ENCODE measurements at regions not wholly inside any gene's neighbourhood (a gene's known extent, or its start where the extent isn't known, plus 50 kb on each side); places are given as distances from the start of the nearest gene placed in this dataset.

DNA sequence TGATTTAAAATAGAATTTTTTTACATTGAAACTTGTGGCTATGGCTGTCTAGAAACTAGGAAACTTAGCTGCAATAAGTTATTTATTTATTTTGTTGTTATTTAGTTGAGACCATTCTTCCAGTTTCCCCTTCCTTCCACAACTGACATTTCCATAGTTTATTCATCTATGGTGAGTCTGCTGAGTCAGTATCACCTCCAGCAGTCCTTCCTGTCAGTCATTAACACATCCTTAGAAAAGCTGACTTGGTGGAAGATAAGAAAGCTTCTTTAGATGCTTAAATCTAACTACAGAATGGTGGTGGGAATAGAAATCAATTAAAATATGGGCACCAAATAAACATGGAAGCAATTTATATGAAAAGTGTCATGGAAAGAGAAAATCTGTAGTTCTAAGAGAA, 714.0 kb downstream of the RWDD3 start:
- TF ChIP-seq, protein P1, sequence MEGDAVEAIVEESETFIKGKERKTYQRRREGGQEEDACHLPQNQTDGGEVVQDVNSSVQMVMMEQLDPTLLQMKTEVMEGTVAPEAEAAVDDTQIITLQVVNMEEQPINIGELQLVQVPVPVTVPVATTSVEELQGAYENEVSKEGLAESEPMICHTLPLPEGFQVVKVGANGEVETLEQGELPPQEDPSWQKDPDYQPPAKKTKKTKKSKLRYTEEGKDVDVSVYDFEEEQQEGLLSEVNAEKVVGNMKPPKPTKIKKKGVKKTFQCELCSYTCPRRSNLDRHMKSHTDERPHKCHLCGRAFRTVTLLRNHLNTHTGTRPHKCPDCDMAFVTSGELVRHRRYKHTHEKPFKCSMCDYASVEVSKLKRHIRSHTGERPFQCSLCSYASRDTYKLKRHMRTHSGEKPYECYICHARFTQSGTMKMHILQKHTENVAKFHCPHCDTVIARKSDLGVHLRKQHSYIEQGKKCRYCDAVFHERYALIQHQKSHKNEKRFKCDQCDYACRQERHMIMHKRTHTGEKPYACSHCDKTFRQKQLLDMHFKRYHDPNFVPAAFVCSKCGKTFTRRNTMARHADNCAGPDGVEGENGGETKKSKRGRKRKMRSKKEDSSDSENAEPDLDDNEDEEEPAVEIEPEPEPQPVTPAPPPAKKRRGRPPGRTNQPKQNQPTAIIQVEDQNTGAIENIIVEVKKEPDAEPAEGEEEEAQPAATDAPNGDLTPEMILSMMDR (IDR thresholded peaks at IDR 0.05; ENCODE audit: unreplicated experiment): no peak
- DNase-seq: no peak
- CTCF ChIA-PET: no interaction called here
- Mint-ChIP-seq H3K27ac (ENCODE audit: unreplicated experiment) (no peak overlapping the region), H3K27me3 (ENCODE audit: unreplicated experiment) (no peaks in the 10 kb centered on the region), H3K4me3 (ENCODE audit: low read depth, unreplicated experiment) (no peak overlapping the region), H3K36me3 (ENCODE audit: insufficient read depth, unreplicated experiment) (no peaks in the 10 kb centered on the region), H3K4me1 (ENCODE audit: low read depth, unreplicated experiment) (peaks cover 16% of the 10 kb centered on the region), H3K9me3 (ENCODE audit: low read depth, unreplicated experiment) (no peaks in the 10 kb centered on the region)
- no TSS peak for BruUV-seq (replicated peaks)
- intact Hi-C loops (cut with micrococcal nuclease; ENCODE audit: unreplicated experiment): loop anchor here (10.0 kb wide), 2 partner anchors 503 to 643 kb away; no protein-coding TSS in a partner anchor

DNA sequence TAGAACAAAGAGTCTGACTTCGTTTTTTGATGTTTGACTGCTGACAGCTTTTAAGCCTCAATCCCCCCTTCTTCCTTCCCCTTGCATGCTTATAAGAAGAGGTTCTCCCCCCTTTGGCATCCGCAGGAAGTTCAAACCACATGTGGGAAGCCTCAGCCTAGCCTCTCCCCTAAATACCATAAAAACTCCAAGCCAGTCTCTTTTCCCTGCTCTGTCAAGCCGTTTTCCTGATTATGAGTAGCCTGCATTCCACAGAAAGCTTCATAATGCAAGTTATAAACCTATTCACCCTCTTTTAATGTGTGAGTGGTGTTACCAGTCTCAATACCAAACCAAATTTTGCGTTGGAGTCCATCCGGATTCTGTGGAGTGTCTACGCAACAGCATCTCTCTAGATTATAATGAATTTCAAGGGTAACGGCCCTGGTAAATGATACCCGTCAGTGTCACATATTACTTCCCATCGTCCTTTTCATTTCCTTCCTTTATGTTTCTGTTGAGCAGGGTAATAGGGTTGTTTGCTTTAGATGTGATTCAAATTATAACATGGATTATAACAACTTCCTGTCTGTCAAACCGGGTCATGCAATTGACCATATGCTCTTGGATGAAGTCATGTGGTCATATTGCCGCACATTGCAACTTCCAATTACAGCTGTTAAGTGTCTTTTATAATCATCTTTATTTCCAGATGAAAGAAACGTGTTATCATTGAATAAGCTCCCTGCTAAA, 717.5 kb downstream of the RWDD3 start:
- no peak for DNase-seq
- no peak overlapping the region for H3K27ac Mint-ChIP-seq (ENCODE audit: unreplicated experiment)
- H3K4me3 Mint-ChIP-seq (ENCODE audit: low read depth, unreplicated experiment): no peak overlapping the region
- TF ChIP-seq, protein P1 (IDR thresholded peaks at IDR 0.05; ENCODE audit: unreplicated experiment): no peak
- H3K36me3 Mint-ChIP-seq (ENCODE audit: insufficient read depth, unreplicated experiment): no peaks in the 10 kb centered on the region
- no peaks in the 10 kb centered on the region for H3K9me3 Mint-ChIP-seq (ENCODE audit: low read depth, unreplicated experiment)
- peaks cover 23% of the 10 kb centered on the region for H3K4me1 Mint-ChIP-seq (ENCODE audit: low read depth, unreplicated experiment)
- CTCF ChIA-PET: interaction anchor here (0.6 kb wide), 1 partner anchor 93 kb away, joined by 5 read pairs; no protein-coding TSS in a partner anchor
- no TSS peak for BruUV-seq (replicated peaks)
- intact Hi-C loops (cut with micrococcal nuclease; ENCODE audit: unreplicated experiment): loop anchor here (2.0 kb wide), 1 partner anchor 283 kb away; no protein-coding TSS in a partner anchor
- no peaks in the 10 kb centered on the region for H3K27me3 Mint-ChIP-seq (ENCODE audit: unreplicated experiment)

- BruUV-seq (replicated peaks): no TSS peak
- H3K27me3 Mint-ChIP-seq (ENCODE audit: unreplicated experiment): no peaks in the 10 kb centered on the region
These were observed 719.0 kb downstream of the RWDD3 start for GRCh38 chr1:95953015-95953414.

DNA sequence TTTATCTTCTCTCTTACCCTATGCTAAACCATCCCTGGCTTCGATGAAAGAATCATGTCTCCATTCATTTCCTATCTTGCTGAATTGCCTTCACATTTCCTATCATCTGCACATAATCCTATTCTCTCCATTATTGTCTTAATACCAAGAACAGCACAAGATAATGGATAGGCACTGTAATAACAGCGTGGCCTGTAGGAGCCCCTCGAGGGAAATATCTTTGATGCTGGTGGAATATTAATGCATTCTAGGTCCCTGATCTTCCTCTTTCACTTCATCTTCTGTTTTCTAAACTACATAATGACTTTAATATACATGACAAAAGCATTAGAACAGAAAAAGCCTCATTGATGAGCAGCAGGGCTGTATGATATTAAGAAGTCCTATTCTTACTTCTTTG, 720.6 kb downstream of the RWDD3 start:
- Mint-ChIP-seq H3K27ac (ENCODE audit: unreplicated experiment) (no peak overlapping the region), H3K36me3 (ENCODE audit: insufficient read depth, unreplicated experiment) (no peaks in the 10 kb centered on the region), H3K4me1 (ENCODE audit: low read depth, unreplicated experiment) (peaks cover 16% of the 10 kb centered on the region), H3K27me3 (ENCODE audit: unreplicated experiment) (no peaks in the 10 kb centered on the region), H3K4me3 (ENCODE audit: low read depth, unreplicated experiment) (no peak overlapping the region), H3K9me3 (ENCODE audit: low read depth, unreplicated experiment) (peaks cover 2% of the 10 kb centered on the region)
- no TSS peak for BruUV-seq (replicated peaks)
- TF ChIP-seq, protein P1 (IDR thresholded peaks at IDR 0.05; ENCODE audit: unreplicated experiment): no peak
- intact Hi-C loops (cut with micrococcal nuclease; ENCODE audit: unreplicated experiment): no loop called here
- DNase-seq: no peak
- CTCF ChIA-PET: no interaction called here

More at GRCh38 chr1:95953015-95953414, 719.0 kb downstream of the RWDD3 start:
- TF ChIP-seq, protein P1 (IDR thresholded peaks at IDR 0.05; ENCODE audit: unreplicated experiment): no peak
- CTCF ChIA-PET: interaction anchor here (1.1 kb wide), 1 partner anchor 19 kb away, joined by 3 read pairs; no protein-coding TSS in a partner anchor
- no peak overlapping the region for H3K4me3 Mint-ChIP-seq (ENCODE audit: low read depth, unreplicated experiment)
- no peaks in the 10 kb centered on the region for H3K36me3 Mint-ChIP-seq (ENCODE audit: insufficient read depth, unreplicated experiment)
- intact Hi-C loops (cut with micrococcal nuclease; ENCODE audit: unreplicated experiment): loop anchor here (2.0 kb wide), 1 partner anchor 282 kb away; no protein-coding TSS in a partner anchor
- H3K4me1 Mint-ChIP-seq (ENCODE audit: low read depth, unreplicated experiment): peaks cover 23% of the 10 kb centered on the region
- no peaks in the 10 kb centered on the region for H3K9me3 Mint-ChIP-seq (ENCODE audit: low read depth, unreplicated experiment)
- DNase-seq: peak; percentile 46
- no peak overlapping the region for H3K27ac Mint-ChIP-seq (ENCODE audit: unreplicated experiment)

Data from Calu3 (cell line).